Hepatocyte (in vitro differentiated cells): ENCODE measurements at regions not wholly inside any gene's neighbourhood (a gene's known extent, or its start where the extent isn't known, plus 50 kb on each side); places are given as distances from the start of the nearest gene placed in this dataset.

Experiments
- EZH2phosphoT487 ChIP-seq: fragments of 200-600 bp; sonication (generic); IDR thresholded peaks from one replicate; pipeline ENCODE4 v1.6.1; 2018; ENCODE audit warnings: antibody characterized with exemption, mild to moderate bottlenecking, low read depth, moderate library complexity; ENCODE audit not compliant: unreplicated experiment, severe bottlenecking
- TF ChIP-seq, protein P1 (sequence below): fragments of 200-600 bp; sonication (generic); IDR thresholded peaks from 2 replicates; pipeline ENCODE4 v1.5.1; 2016; ENCODE audit warnings: antibody characterized with exemption, mild to moderate bottlenecking; ENCODE audit not compliant: poor library complexity

DNA sequence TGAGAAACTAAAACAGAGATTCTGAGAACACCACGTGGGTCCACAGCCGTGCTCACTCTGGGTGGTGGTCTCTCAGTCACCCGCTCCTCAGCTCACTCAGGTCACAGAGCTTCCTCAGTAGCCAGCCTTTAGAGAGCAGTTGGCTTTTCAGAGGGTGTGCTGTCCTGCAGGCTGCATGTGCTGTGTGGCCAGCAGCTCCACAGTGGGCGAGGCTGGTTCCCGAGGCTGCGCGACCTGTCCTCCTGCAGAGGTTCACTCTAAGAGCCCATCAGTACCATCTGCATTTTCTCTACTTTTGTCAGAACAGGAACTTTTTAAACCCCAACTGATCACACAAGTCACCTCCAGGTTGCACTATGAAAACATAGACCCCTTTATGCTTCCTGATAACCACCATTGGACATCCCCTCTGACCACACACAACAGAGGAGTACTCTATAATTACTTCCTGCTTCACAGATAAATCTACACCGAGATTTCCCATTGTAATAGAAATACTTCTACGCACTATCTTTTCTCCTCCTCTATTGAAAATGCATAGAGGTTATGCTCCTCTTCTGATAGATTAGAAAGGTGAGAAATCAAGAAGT, 93.1 kb downstream of the GYPC start:
- TF ChIP-seq, protein P1, sequence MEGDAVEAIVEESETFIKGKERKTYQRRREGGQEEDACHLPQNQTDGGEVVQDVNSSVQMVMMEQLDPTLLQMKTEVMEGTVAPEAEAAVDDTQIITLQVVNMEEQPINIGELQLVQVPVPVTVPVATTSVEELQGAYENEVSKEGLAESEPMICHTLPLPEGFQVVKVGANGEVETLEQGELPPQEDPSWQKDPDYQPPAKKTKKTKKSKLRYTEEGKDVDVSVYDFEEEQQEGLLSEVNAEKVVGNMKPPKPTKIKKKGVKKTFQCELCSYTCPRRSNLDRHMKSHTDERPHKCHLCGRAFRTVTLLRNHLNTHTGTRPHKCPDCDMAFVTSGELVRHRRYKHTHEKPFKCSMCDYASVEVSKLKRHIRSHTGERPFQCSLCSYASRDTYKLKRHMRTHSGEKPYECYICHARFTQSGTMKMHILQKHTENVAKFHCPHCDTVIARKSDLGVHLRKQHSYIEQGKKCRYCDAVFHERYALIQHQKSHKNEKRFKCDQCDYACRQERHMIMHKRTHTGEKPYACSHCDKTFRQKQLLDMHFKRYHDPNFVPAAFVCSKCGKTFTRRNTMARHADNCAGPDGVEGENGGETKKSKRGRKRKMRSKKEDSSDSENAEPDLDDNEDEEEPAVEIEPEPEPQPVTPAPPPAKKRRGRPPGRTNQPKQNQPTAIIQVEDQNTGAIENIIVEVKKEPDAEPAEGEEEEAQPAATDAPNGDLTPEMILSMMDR: no peak
- TF ChIP-seq EZH2phosphoT487: no peak
